GM06990 (cell line): ENCODE measurements at regions not wholly inside any gene's neighbourhood (a gene's known extent, or its start where the extent isn't known, plus 50 kb on each side); places are given as distances from the start of the nearest gene placed in this dataset.

Experiments used
- DNase-seq: peaks from one replicate; pipeline ENCODE4 v3.0.0-alpha.2; 2011; ENCODE audit not compliant: insufficient read length; ENCODE audit errors: extremely low read depth
- H3K27me3 ChIP-seq: replicated peaks from 2 replicates; pipeline ENCODE4 v1.6.0; 2011; ENCODE audit warnings: low read length; ENCODE audit not compliant: control insufficient read depth, insufficient read depth
- H3K36me3 ChIP-seq: 2 replicates; pipeline ENCODE4 v1.5.1; 2011; ENCODE audit warnings: low read length; ENCODE audit not compliant: control insufficient read depth, insufficient read depth
- H3K4me3 ChIP-seq: replicated peaks from 2 replicates; pipeline ENCODE4 v1.5.1; 2011; ENCODE audit warnings: low read depth, mild to moderate bottlenecking, control low read depth, low read length
- CTCF ChIP-seq: IDR thresholded peaks from 2 replicates; pipeline ENCODE4 v1.5.1; 2011; ENCODE audit warnings: low read length, control low read depth, mild to moderate bottlenecking, inconsistent platforms; ENCODE audit not compliant: insufficient read depth, poor library complexity, severe bottlenecking

- TF ChIP-seq CTCF, result no peak
- H3K36me3 ChIP-seq, result no peaks in the 10 kb centered on the region
- no peaks in the 10 kb centered on the region for H3K27me3 ChIP-seq
- DNase-seq, result no peak
- no peak overlapping the region for H3K4me3 ChIP-seq
These were observed 171.6 kb upstream of the NPSR1 start for GRCh38 chr7:34486371-34486770.

- TF ChIP-seq CTCF, result no peak
- Histone ChIP-seq H3K27me3 (no peaks in the 10 kb centered on the region), H3K4me3 (no peak overlapping the region), H3K36me3 (no peaks in the 10 kb centered on the region)
- DNase-seq, result no peak
These were observed 170.5 kb upstream of the NPSR1 start for GRCh38 chr7:34487391-34488115.

- no peak overlapping the region for H3K4me3 ChIP-seq
- TF ChIP-seq CTCF, result no peak
- H3K27me3 ChIP-seq, result no peaks in the 10 kb centered on the region
- H3K36me3 ChIP-seq, result no peaks in the 10 kb centered on the region
- no peak for DNase-seq
These were observed 169.3 kb upstream of the NPSR1 start for GRCh38 chr7:34488766-34489165.

GRCh38 chr7:34491899-34492298 lies 166.1 kb upstream of the NPSR1 start:
- no peaks in the 10 kb centered on the region for H3K36me3 ChIP-seq
- no peaks in the 10 kb centered on the region for H3K27me3 ChIP-seq
- DNase-seq, result no peak
- TF ChIP-seq CTCF, result no peak
- no peak overlapping the region for H3K4me3 ChIP-seq

GRCh38 chr7:34493752-34494151 lies 164.3 kb upstream of the NPSR1 start:
- Histone ChIP-seq H3K4me3 (no peak overlapping the region), H3K36me3 (no peaks in the 10 kb centered on the region), H3K27me3 (no peaks in the 10 kb centered on the region)
- no peak for TF ChIP-seq CTCF
- DNase-seq, result no peak
